Epithelial cell of esophagus (primary cell): ENCODE measurements at regions not wholly inside any gene's neighbourhood (a gene's known extent, or its start where the extent isn't known, plus 50 kb on each side); places are given as distances from the start of the nearest gene placed in this dataset.
"Not testable (repeated sequence)": the region's sequence is repeated elsewhere in the genome, so short reads cannot be mapped to it uniquely, and the experiment has no call there.

Source experiments
- DNase-seq: peaks from one replicate; pipeline ENCODE4 v3.0.0; 2010; ENCODE audit warnings: low read depth
- H3K4me3 ChIP-seq: 2 replicates; pipeline ENCODE4 v1.5.1; 2011; ENCODE audit warnings: mild to moderate bottlenecking, low read length, control low read depth
- CTCF ChIP-seq: IDR thresholded peaks from 2 replicates; pipeline ENCODE4 v1.5.1; 2011; ENCODE audit warnings: low read depth, mild to moderate bottlenecking, low read length, control low read depth, inconsistent platforms; ENCODE audit not compliant: insufficient read depth; ENCODE audit errors: missing control alignments

- DNase-seq: no peak
- H3K4me3 ChIP-seq: no peak overlapping the region
- TF ChIP-seq CTCF: no peak
Measured at GRCh38 chr12:131390412-131391334, 320.2 kb upstream of the SFSWAP start.

GRCh38 chr12:131391399-131391798 is 319.5 kb upstream of the SFSWAP start:
- DNase-seq: no peak
- no peak for TF ChIP-seq CTCF

GRCh38 chr12:131394752-131395151 is 316.1 kb upstream of the SFSWAP start:
- not testable (repeated sequence) for DNase-seq, H3K4me3 ChIP-seq

More at GRCh38 chr12:131391399-131391798, 319.5 kb upstream of the SFSWAP start:
- no peak overlapping the region for H3K4me3 ChIP-seq

GRCh38 chr12:131395209-131395684 is 315.6 kb upstream of the SFSWAP start:
- H3K4me3 ChIP-seq, DNase-seq: not testable (repeated sequence)

GRCh38 chr12:131395971-131396573 is 314.8 kb upstream of the SFSWAP start:
- DNase-seq: no peak
- no peak overlapping the region for H3K4me3 ChIP-seq
- TF ChIP-seq CTCF: no peak

GRCh38 chr12:131397493-131398181 is 313.3 kb upstream of the SFSWAP start:
- H3K4me3 ChIP-seq: no peak overlapping the region
- no peak for DNase-seq
- TF ChIP-seq CTCF: no peak

- DNase-seq: no peak
- no peak for TF ChIP-seq CTCF
- no peak overlapping the region for H3K4me3 ChIP-seq
Measured at GRCh38 chr12:131399000-131399399, 311.9 kb upstream of the SFSWAP start.

GRCh38 chr12:131400668-131401294 is 310.1 kb upstream of the SFSWAP start:
- not testable (repeated sequence) for DNase-seq, H3K4me3 ChIP-seq

GRCh38 chr12:131401907-131402633 is 308.8 kb upstream of the SFSWAP start:
- H3K4me3 ChIP-seq, DNase-seq: not testable (repeated sequence)
